B cell (primary cell): ENCODE measurements at regions not wholly inside any gene's neighbourhood (a gene's known extent, or its start where the extent isn't known, plus 50 kb on each side); places are given as distances from the start of the nearest gene placed in this dataset.

Experiments used
- ATAC-seq: fragments of 200-7000 bp; cut with Tn5 transposase; one replicate; pipeline ENCODE4 v1.10.0; 2021; ENCODE audit warnings: low read depth, mild to moderate bottlenecking, moderate number of reproducible peaks, moderate library complexity
- CTCF ChIA-PET: fragments of 350-600 bp; sonication (Branson Sonifier 250); formaldehyde crosslinking; loops from one replicate; lab custom pipeline; 2021; ENCODE audit warnings: antibody characterized with exemption, inconsistent platforms; lab: Charles Lee
- POLR2A ChIA-PET: fragments of 350-600 bp; sonication (Branson Sonifier 250); formaldehyde crosslinking; loops from one replicate; lab custom pipeline; 2021; ENCODE audit warnings: antibody characterized with exemption; lab: Charles Lee
- DNase-seq: peaks from one replicate; pipeline ENCODE4 v3.0.0; 2013
- H2AFZ ChIP-seq: 2 replicates; pipeline ENCODE4 v1.6.1; 2012; ENCODE audit warnings: mild to moderate bottlenecking, low read depth, low read length; ENCODE audit not compliant: insufficient read depth, poor library complexity, severe bottlenecking
- H3K27ac ChIP-seq, 2 donors: 1 replicate in 1 of 2; 2 replicates in 1 of 2; pipeline ENCODE4 v1.5.1; 2012 to 2013; ENCODE audit warnings: low read length in 2 of 2, mild to moderate bottlenecking in 2 of 2, moderate library complexity in 1 of 2
- H3K27me3 ChIP-seq, 4 experiments: fragments of 200-600 bp in 1 of 4; sonication (generic) in 1 of 4; replicated peaks in 1 of 4; 1 replicate in 2 of 4; 2 replicates in 2 of 4; pipeline versions ENCODE4 v1.6.1 to v1.7.0; 2013 to 2016; ENCODE audit warnings: low read length in 3 of 4, mild to moderate bottlenecking in 2 of 4, mixed read lengths in 1 of 4, moderate library complexity in 1 of 4; ENCODE audit not compliant: insufficient read depth in 4 of 4, control insufficient read depth in 3 of 4; ENCODE audit errors: control extremely low read depth in 1 of 4
- H3K36me3 ChIP-seq, 2 experiments: replicated peaks in 1 of 2; 1 replicate in 1 of 2; 2 replicates in 1 of 2; pipeline versions ENCODE4 v1.6.1 to v1.7.1; 2013; ENCODE audit warnings: low read length in 1 of 2; ENCODE audit not compliant: insufficient read depth in 2 of 2, control insufficient read depth in 1 of 2; ENCODE audit errors: control extremely low read depth in 1 of 2, extremely low read depth in 1 of 2
- H3K4me1 ChIP-seq, 2 donors: fragments of 200-600 bp in 1 of 2; sonication (generic) in 1 of 2; 1 replicate in 1 of 2; 2 replicates in 1 of 2; pipeline versions ENCODE4 v1.5.1 to v1.6.1; 2013 to 2017; ENCODE audit warnings: low read length in 2 of 2; ENCODE audit not compliant: control insufficient read depth in 2 of 2, insufficient read depth in 2 of 2
- H3K4me2 ChIP-seq: replicated peaks from 2 replicates; pipeline ENCODE3; 2012; ENCODE audit warnings: mild to moderate bottlenecking, low read depth, low read length; ENCODE audit not compliant: poor library complexity, severe bottlenecking
- H3K4me3 ChIP-seq, 5 experiments: fragments of 200-600 bp in 1 of 5; sonication (generic) in 1 of 5; 1 replicate in 3 of 5; 2 replicates in 2 of 5; pipeline versions ENCODE4 v1.5.1 to v1.7.0; 2011 to 2016; ENCODE audit warnings: low read length in 4 of 5, mild to moderate bottlenecking in 4 of 5, low read depth in 2 of 5, control low read depth in 1 of 5, moderate library complexity in 1 of 5; ENCODE audit not compliant: insufficient read depth in 1 of 5; ENCODE audit errors: control extremely low read depth in 1 of 5, extremely low read depth in 1 of 5
- H3K79me2 ChIP-seq: fragments of 200-600 bp; sonication (generic); one replicate; pipeline ENCODE4 v1.6.0; 2016; ENCODE audit warnings: low read length; ENCODE audit not compliant: control insufficient read depth, insufficient read depth
- H3K9ac ChIP-seq: fragments of 200-600 bp; sonication (generic); 2 replicates; pipeline ENCODE4 v1.6.1; 2017; ENCODE audit warnings: mild to moderate bottlenecking, low read length, moderate library complexity
- H3K9me3 ChIP-seq, 3 donors: one replicate each; pipeline versions ENCODE4 v1.6.1 to v1.7.1; 2013; ENCODE audit warnings: low read length in 2 of 3; ENCODE audit not compliant: control insufficient read depth in 2 of 3, insufficient read depth in 1 of 3; ENCODE audit errors: control extremely low read depth in 1 of 3
- H4K20me1 ChIP-seq: 2 replicates; pipeline ENCODE4 v1.6.0; 2012; ENCODE audit warnings: mild to moderate bottlenecking, low read length; ENCODE audit not compliant: insufficient read depth, control insufficient read depth, poor library complexity, severe bottlenecking
- H3K27ac Mint-ChIP-seq: one replicate; pipeline ENCODE4 v1.8.0; 2021; ENCODE audit warnings: mixed read lengths
- H3K27me3 Mint-ChIP-seq: one replicate; pipeline ENCODE4 v1.8.0; 2021; ENCODE audit warnings: mixed read lengths
- H3K4me1 Mint-ChIP-seq: one replicate; pipeline ENCODE4 v1.8.0; 2021; ENCODE audit warnings: mixed read lengths
- H3K4me3 Mint-ChIP-seq: one replicate; pipeline ENCODE4 v1.8.0; 2021; ENCODE audit warnings: mixed read lengths
- H3K9me3 Mint-ChIP-seq: one replicate; pipeline ENCODE4 v1.8.0; 2022; ENCODE audit warnings: mixed read lengths; ENCODE audit not compliant: insufficient read depth
- CTCF ChIP-seq: fragments of 200-600 bp; IDR thresholded peaks from one replicate; pipeline ENCODE4 v1.8.0; 2022; ENCODE audit warnings: antibody characterized with exemption, mild to moderate bottlenecking
- EZH2 ChIP-seq: IDR thresholded peaks from 2 replicates; pipeline ENCODE4 v1.6.1; 2012; ENCODE audit warnings: borderline replicate concordance, low read depth, mild to moderate bottlenecking, moderate library complexity, low read length; ENCODE audit not compliant: insufficient read depth, poor library complexity, severe bottlenecking
- WGBS: methylation state at CpG from one replicate; pipeline ENCODE4 v1.1.5; 2013; ENCODE audit warnings: missing lambda C conversion rate; ENCODE audit not compliant: insufficient coverage; 5-methylcytosine and 5-hydroxymethylcytosine counted together
- intact Hi-C: fragments of 100-400 bp; cut with micrococcal nuclease; formaldehyde crosslinking; loops from one replicate; pipeline ENCODE4 v1.10.0; 2022

GRCh38 chr1:187342495-187342894, 513.7 kb downstream of the PLA2G4A start:
- H3K27me3 ChIP-seq, result no peaks in the 10 kb centered on the region
- POLR2A ChIA-PET, result no interaction called here
- H3K4me1 Mint-ChIP-seq, result no peaks in the 10 kb centered on the region

GRCh38 chr1:187374082-187374481, 545.3 kb downstream of the PLA2G4A start:
- no peaks in the 10 kb centered on the region for H3K79me2 ChIP-seq
- H4K20me1 ChIP-seq, result no peaks in the 10 kb centered on the region
- no peak overlapping the region for H3K27ac Mint-ChIP-seq
- WGBS, result no CpG with 5 or more reads among the region's 7 CpGs
- no peak overlapping the region for H3K4me3 Mint-ChIP-seq
- no peaks in the 10 kb centered on the region for H3K4me1 Mint-ChIP-seq
- no peaks in the 10 kb centered on the region for H3K4me1 ChIP-seq
- no peak overlapping the region for H3K9ac ChIP-seq
- TF ChIP-seq EZH2, result no peak
- no peak for TF ChIP-seq CTCF
- ATAC-seq, result no peak
- H3K27me3 ChIP-seq, result no peaks in the 10 kb centered on the region
- DNase-seq, result no peak
- peaks cover 2% of the 10 kb centered on the region for H3K9me3 Mint-ChIP-seq
- no peak overlapping the region for H3K4me2 ChIP-seq
- no peak overlapping the region for H2AFZ ChIP-seq
- peaks cover 0 to 3% (median 0%) of the 10 kb centered on the region in 3 donors for H3K9me3 ChIP-seq
- H3K36me3 ChIP-seq, result no peaks in the 10 kb centered on the region
- H3K27me3 Mint-ChIP-seq, result no peaks in the 10 kb centered on the region
- H3K4me3 ChIP-seq, result no peak overlapping the region
- H3K27ac ChIP-seq, result no peak overlapping the region
- intact Hi-C loops, result no loop called here
- CTCF ChIA-PET, result no interaction called here
- POLR2A ChIA-PET, result no interaction called here

More at GRCh38 chr1:187342495-187342894, 513.7 kb downstream of the PLA2G4A start:
- ATAC-seq (no peak), DNase-seq (no peak)
- no peak overlapping the region for H3K9ac ChIP-seq
- CTCF ChIA-PET, result no interaction called here
- H3K4me3 ChIP-seq, result no peak overlapping the region
- no peaks in the 10 kb centered on the region for H3K36me3 ChIP-seq
- Mint-ChIP-seq H3K9me3 (no peaks in the 10 kb centered on the region), H3K27me3 (no peaks in the 10 kb centered on the region), H3K27ac (no peak overlapping the region), H3K4me3 (no peak overlapping the region)
- no CpG with 5 or more reads among the region's 5 CpGs for WGBS
- no peak overlapping the region for H2AFZ ChIP-seq
- H3K4me1 ChIP-seq, result no peaks in the 10 kb centered on the region
- peaks cover 0 to 2% (median 0%) of the 10 kb centered on the region in 3 donors for H3K9me3 ChIP-seq
- no peaks in the 10 kb centered on the region for H4K20me1 ChIP-seq
- no peak overlapping the region for H3K27ac ChIP-seq
- no peak overlapping the region for H3K4me2 ChIP-seq
- H3K79me2 ChIP-seq, result no peaks in the 10 kb centered on the region
- TF ChIP-seq CTCF (no peak), EZH2 (no peak)
- intact Hi-C loops, result no loop called here
